ENCODE measurements at regions not wholly inside any gene's neighbourhood (a gene's known extent, or its start where the extent isn't known, plus 50 kb on each side); places are given as distances from the start of the nearest gene placed in this dataset.

DNA sequence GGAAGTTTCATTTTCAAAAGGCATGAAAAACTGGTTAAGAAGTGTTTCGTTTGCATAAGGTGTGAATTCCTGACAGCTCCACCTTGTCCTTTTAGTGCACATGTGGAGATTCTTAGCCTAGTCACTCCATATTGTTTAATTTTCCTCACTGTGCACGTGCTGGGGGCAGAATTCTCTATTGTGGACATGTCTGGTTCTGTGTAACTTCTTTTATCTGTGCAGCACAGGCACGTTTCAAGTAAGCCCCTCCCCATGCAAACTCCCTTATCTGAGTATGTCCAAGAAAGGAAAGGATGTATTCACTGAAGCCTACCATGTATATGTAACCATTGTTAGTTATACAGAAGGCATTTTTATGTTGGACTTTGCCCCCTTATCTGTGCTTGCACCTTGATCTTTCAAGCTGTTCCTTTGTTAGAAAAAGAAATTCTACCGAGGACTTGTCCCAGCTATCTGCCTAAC is 1346.3 kb downstream of the REEP3 start:
- no peaks in the 10 kb centered on the region for H3K27me3 ChIP-seq (replicated peaks; ENCODE audit: insufficient read depth, low read depth, low read length, poor library complexity)
- H3K4me3 ChIP-seq (ENCODE audit: low read depth, low read length, poor library complexity, severe bottlenecking), result no peak overlapping the region
- no peaks in the 10 kb centered on the region for H3K36me3 ChIP-seq (ENCODE audit: insufficient read depth, low read length, poor library complexity, severe bottlenecking)
- no peak for DNase-seq (ENCODE audit: low spot score)
- ChIA-PET CTCF (no interaction called here), POLR2A (ENCODE audit: low non-redundant PET) (no interaction called here)
- H3K27ac ChIP-seq (ENCODE audit: low read depth, low read length, poor library complexity, severe bottlenecking), result no peak overlapping the region
- intact Hi-C loops (cut with micrococcal nuclease; ENCODE audit: unreplicated experiment), result no loop called here
- H3K9me3 ChIP-seq (ENCODE audit: low read depth, low read length, poor library complexity, severe bottlenecking), result no peaks in the 10 kb centered on the region
- no peaks in the 10 kb centered on the region for H3K4me1 ChIP-seq (ENCODE audit: insufficient read depth, low read length, poor library complexity, severe bottlenecking)
- BruUV-seq (replicated peaks), result no TSS peak
- TF ChIP-seq CTCF (conservative IDR thresholded peaks at IDR 0.05; ENCODE audit: low read depth, low read length) (no peak), EZH2 (IDR thresholded peaks at IDR 0.05; ENCODE audit: borderline replicate concordance, low read depth, low read length, poor library complexity, severe bottlenecking) (no peak)

DNA sequence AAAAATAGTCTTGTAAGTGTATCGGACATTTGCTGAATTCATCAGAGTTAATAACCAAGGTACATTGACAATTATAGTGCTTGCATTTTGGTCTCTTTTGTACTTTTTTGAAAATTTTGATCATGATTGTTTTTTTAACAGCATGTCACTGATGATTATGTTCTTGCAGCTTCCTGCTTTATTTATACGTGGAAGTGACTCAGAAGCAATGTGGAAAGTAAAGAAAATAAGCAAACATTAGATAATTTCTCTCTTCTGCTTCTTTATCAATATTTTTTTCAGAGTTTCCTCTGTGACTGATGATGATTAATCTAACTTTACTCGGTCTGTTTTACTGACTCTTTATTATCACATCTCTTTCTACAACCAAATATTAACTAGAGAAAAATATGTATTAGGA is 1351.9 kb downstream of the REEP3 start:
- Histone ChIP-seq H3K27me3 (replicated peaks; ENCODE audit: insufficient read depth, low read depth, low read length, poor library complexity) (no peaks in the 10 kb centered on the region), H3K4me1 (ENCODE audit: insufficient read depth, low read length, poor library complexity, severe bottlenecking) (no peaks in the 10 kb centered on the region), H3K36me3 (ENCODE audit: insufficient read depth, low read length, poor library complexity, severe bottlenecking) (no peaks in the 10 kb centered on the region), H3K4me3 (ENCODE audit: low read depth, low read length, poor library complexity, severe bottlenecking) (no peak overlapping the region), H3K9me3 (ENCODE audit: low read depth, low read length, poor library complexity, severe bottlenecking) (no peaks in the 10 kb centered on the region), H3K27ac (ENCODE audit: low read depth, low read length, poor library complexity, severe bottlenecking) (no peak overlapping the region)
- ChIA-PET POLR2A (ENCODE audit: low non-redundant PET) (no interaction called here), CTCF (no interaction called here)
- no TSS peak for BruUV-seq (replicated peaks)
- intact Hi-C loops (cut with micrococcal nuclease; ENCODE audit: unreplicated experiment), result no loop called here
- no peak for DNase-seq (ENCODE audit: low spot score)
- TF ChIP-seq CTCF (conservative IDR thresholded peaks at IDR 0.05; ENCODE audit: low read depth, low read length) (no peak), EZH2 (IDR thresholded peaks at IDR 0.05; ENCODE audit: borderline replicate concordance, low read depth, low read length, poor library complexity, severe bottlenecking) (no peak)

- intact Hi-C loops (cut with micrococcal nuclease; ENCODE audit: unreplicated experiment), result no loop called here
- POLR2A ChIA-PET (ENCODE audit: low non-redundant PET), result no interaction called here
- Histone ChIP-seq H3K36me3 (ENCODE audit: insufficient read depth, low read length, poor library complexity, severe bottlenecking) (no peaks in the 10 kb centered on the region), H3K27ac (ENCODE audit: low read depth, low read length, poor library complexity, severe bottlenecking) (no peak overlapping the region), H3K4me1 (ENCODE audit: insufficient read depth, low read length, poor library complexity, severe bottlenecking) (no peaks in the 10 kb centered on the region), H3K4me3 (ENCODE audit: low read depth, low read length, poor library complexity, severe bottlenecking) (no peak overlapping the region), H3K27me3 (replicated peaks; ENCODE audit: insufficient read depth, low read depth, low read length, poor library complexity) (no peaks in the 10 kb centered on the region), H3K9me3 (ENCODE audit: low read depth, low read length, poor library complexity, severe bottlenecking) (no peaks in the 10 kb centered on the region)
- TF ChIP-seq CTCF (conservative IDR thresholded peaks at IDR 0.05; ENCODE audit: low read depth, low read length) (no peak), EZH2 (IDR thresholded peaks at IDR 0.05; ENCODE audit: borderline replicate concordance, low read depth, low read length, poor library complexity, severe bottlenecking) (no peak)
- no TSS peak for BruUV-seq (replicated peaks)
- CTCF ChIA-PET, result no interaction called here
- DNase-seq (ENCODE audit: low spot score), result no peak
Measured at GRCh38 chr10:64873959-64874358, 1352.8 kb downstream of the REEP3 start.

All from A673 (cell line).